GM23248 (cell line): ENCODE measurements at regions not wholly inside any gene's neighbourhood (a gene's known extent, or its start where the extent isn't known, plus 50 kb on each side); places are given as distances from the start of the nearest gene placed in this dataset.

Experiments
- EZH2 ChIP-seq: fragments of 200-600 bp; sonication (generic); IDR thresholded peaks from 2 replicates; pipeline ENCODE4 v1.6.1; 2018; ENCODE audit warnings: antibody characterized with exemption, mild to moderate bottlenecking; ENCODE audit not compliant: insufficient read depth, poor library complexity, severe bottlenecking
- EZH2phosphoT487 ChIP-seq: fragments of 200-600 bp; sonication (generic); IDR thresholded peaks from 2 replicates; pipeline ENCODE4 v1.6.1; 2018; ENCODE audit warnings: antibody characterized with exemption, moderate library complexity, mild to moderate bottlenecking, low read depth; ENCODE audit not compliant: insufficient read depth

GRCh38 chr9:102185371-102185770 lies 446.9 kb upstream of the GRIN3A start:
- TF ChIP-seq EZH2phosphoT487 (no peak), EZH2 (no peak)
